GM19035 (cell line): ENCODE measurements at regions not wholly inside any gene's neighbourhood (a gene's known extent, or its start where the extent isn't known, plus 50 kb on each side); places are given as distances from the start of the nearest gene placed in this dataset.

Experiments
- ATAC-seq: cut with Tn5 transposase; IDR thresholded peaks from one replicate; pipeline ENCODE4 v1.9.1; 2021; ENCODE audit not compliant: unreplicated experiment

DNA sequence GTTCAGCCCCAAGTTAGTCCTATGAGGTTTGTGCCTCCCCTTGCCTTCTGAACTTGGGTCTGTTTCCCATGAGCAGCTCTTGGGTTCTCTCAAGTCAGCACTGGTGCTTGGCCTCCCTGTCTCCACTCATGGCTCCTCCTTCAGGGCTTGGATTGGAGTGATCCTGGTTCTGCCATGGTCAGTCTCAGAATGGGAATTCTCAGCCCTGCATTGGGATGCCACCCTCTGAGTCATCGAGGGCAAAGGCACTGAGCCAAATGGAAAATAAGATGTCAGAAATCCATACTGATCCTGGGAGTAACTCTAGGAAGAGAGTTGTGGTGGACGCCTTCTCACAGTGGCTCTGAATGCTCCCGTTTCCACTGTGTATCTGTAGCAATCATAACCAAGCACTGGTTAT, 233.4 kb upstream of the HABP2 start:
- ATAC-seq, result no peak

DNA sequence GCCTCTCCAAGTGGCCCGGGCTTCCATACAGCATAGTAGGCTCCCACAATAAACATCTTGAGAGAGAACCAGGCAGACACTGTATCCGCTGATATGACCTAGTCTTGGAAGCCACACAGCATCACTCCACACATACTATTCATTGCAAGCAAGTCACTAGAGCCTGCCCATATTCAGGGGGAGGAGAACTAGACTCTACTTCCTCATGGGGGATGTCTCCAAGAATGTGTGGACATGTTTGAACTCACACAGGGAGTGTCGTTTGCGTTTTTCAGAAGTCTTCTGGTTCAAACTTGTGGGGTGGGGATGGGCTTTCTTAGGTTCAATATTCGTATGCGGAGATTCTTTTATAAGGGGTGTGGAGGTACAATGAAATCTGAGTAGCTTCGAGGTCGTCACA, 232.6 kb upstream of the HABP2 start:
- no peak for ATAC-seq

DNA sequence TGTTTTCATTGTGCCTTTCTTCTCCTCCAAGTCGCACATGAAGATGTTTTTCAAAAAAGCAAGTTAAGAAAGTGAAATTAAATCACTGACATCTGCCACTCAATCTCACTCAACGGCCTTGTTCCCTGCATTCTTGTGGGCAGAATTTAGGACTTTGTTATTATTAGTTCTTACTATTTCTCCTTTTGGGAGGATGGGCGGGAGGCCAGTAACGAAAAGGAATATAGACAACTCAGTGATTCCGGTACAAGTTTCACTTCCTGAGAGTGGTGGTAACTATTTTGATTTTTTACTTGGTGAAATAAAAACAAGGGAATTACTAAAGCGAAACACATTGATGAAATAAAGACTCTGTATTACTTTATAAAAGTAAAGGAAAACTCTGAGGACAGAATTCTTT, 231.9 kb upstream of the HABP2 start:
- ATAC-seq, result no peak

DNA sequence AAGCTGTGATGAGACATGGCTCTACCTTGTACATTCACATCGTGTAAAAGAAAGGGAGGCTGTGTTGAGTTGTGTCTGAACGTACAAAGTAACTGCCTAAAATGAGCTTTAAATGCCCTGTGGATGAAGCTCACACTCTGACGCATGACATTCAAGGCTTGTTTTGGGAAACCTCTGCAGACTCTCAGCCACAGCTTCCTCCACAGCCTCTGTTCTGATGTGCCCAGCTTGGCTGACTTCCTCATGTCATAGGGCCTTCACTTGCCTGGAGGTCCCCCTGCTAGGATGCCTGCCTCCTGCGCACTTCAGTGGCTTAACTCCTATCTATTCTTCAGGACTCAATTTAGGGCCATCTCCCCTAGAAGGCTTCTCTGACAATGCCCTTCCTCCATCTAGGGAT, 230.0 kb upstream of the HABP2 start:
- ATAC-seq, result no peak

DNA sequence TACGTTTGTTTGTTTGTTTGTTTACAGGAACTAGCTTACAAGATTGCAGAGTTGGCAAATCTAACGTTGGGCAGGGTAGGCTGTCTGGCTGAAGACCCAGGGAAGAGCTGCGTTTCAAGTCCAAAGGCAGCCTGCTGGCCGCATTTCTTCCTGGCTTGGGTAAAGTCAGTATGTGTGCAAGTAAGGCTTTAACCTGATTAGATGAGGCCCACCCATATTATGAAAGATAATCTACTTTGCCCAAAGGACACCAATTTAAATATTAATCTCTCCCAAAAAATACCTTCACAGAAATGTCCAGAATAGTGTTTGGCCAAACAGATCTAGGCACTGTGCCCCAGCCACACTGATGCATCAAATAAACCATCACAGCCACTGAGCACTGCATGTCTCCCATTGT, 228.9 kb upstream of the HABP2 start:
- ATAC-seq, result no peak

DNA sequence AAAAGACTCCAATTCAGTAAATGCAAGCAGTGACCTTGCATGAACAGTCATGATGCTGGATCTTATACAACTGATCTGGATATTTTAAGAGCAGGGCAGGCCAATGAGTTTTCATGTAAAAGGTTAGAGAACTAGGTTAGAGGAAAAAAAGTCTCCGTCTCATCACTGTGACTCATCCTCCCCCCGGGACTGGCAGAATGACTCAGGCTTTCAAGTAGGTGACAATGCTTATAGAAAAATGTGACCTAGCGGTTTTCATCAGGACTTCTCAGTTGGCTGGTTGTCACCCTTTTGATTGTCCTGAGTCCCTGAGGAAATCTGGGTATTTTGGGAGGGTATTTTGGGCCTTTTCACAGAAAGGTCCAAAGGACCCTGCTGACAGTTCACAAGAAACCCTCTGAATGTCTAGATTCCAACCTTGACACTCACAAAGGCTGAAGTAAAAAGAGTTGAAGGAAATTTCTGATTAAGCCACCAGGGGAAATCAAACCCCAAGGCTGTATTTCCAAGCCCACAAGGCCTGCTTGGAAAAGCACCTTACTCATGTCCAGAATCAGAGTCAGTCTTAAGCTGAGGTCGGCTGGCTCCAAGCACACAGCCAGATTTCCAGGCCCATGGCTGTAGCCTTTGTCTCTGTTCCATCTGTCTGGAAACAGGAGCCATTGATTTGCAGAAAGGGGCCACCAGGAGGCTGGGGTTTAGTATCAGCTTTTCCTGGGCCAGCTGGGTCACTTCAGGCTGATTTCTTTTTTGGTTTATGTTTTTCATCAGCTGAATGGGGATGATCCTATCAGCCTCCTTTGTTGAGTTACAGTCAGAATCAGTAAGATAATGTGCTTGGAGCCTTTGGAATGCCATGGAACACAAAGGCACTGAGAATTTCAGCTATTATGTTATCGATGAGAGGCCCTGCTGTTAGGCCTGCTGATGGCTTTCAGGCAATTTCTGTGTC, 226.4 kb upstream of the HABP2 start:
- peak; percentile 86 for ATAC-seq

DNA sequence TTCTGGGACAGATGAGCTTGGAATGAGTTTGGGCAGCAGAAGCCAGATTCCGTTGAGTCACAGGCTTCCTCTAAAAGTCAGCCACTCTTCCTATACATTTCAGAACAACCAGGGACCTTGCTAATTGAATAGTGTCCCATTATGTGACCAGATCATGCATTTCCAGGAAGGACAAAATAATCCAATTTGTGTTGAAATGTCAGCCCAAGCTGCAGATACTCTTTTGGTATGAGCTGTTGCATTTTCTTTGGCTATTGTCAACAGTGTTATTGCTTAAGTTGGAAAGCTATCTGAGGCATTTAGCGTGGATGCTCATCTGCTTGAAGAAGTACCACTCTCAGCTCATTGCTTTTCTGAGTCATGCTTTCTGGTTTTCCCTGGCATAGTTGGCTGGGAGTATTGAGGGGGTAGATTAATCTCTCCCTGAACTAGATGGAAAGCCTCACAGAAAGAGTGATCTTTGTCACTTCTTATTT, 223.7 kb upstream of the HABP2 start:
- ATAC-seq, result no peak

DNA sequence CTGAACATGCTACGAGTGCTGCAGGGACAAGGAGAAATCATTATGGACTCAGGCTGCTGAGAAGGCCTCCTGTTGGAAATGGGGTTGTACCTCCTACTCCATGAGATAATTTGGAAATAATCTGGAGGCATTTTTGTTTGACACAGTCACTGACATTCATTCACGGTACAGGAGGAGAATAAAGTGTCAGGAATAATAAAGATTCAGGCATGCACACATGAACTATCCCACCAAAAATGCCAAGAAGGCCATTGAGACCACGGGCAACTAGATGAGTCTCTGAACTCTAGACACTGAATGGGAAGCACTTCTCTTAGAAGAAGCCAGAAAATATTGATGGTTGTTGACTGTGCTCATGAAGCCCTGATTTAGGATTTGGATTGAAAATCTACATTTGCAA, 220.9 kb upstream of the HABP2 start:
- no peak for ATAC-seq

DNA sequence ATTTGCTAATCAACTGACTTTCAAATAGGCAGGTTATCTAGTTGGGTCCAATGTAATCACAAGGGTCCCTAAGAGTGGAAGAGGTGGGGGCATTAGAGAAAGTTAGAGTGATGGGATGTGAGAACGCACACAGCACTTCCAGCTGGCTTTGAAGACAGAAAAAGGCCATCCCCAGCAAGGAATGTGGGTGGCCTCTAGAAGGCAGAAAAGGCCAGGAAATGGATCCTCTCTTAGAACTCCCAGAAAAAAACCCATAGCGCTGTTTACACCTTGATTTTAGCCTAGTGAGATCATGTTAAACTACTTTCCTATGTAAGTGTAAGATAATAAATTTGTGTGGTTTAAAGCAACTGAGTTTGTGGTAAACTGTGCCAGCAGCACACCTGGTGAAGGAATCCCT, 219.5 kb upstream of the HABP2 start:
- ATAC-seq, result no peak

DNA sequence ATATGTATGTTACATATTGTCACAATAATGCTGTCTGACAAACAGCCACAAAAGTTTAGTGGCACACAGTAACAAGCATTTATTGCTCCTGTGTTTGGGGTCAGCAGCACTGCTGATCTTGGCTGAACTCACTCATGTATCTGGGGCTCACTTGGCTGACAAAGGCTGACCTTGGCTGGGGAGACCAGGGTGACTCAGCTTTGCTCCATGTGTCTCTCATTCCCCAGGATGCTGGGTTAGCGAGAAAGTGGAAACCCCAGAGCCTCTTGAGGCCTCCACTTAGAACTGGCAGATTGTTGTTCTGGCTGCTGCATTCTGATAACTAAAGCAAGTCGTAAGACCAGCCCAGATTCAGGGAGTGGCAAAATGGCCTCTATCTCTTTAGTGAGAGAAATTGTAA, 217.3 kb upstream of the HABP2 start:
- no peak for ATAC-seq

DNA sequence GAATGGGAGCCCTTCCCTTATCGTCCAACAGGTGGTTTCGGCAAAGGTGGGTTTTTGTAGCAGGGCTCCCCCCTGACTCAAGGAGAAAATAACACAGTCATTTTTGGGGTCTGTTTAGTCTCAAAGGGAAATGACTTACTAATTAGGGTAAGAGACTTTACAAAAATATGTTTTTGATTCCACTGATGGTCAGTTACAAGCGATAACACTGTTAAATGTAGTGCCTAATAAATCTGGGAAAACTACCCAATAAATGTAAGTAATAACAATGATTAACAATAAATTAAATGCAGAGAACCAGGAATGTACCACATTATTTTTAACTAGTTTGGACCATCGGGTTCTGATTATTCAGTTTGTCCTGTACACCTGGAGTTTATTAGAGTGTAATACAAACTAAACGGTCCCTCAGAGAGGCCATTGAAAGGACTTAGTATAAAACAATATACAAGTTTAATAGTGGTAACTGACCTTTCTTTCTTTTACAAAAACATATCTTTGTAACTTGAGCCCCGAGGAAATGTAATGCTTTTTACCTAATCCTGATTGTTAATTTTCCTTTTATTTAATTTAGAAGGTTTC, 216.2 kb upstream of the HABP2 start:
- no peak for ATAC-seq

DNA sequence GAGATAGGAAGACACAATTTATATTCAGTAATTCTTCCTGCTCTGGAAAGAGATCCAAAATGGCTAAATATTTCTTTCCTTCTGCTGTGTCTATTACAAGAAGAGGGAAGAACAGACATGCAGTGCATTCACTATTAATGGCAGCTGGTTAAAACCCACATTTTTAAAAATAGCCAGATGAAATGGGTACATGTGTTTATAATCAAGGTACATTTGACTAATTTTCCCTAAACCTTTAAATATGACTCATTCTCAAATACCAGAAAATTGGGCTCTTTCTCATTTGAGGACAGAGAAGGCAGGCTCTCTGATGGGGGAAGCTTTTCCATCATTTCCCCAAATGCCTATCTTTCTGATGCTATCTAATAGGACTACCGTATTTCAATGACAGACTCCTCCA, 215.7 kb upstream of the HABP2 start:
- ATAC-seq, result no peak

DNA sequence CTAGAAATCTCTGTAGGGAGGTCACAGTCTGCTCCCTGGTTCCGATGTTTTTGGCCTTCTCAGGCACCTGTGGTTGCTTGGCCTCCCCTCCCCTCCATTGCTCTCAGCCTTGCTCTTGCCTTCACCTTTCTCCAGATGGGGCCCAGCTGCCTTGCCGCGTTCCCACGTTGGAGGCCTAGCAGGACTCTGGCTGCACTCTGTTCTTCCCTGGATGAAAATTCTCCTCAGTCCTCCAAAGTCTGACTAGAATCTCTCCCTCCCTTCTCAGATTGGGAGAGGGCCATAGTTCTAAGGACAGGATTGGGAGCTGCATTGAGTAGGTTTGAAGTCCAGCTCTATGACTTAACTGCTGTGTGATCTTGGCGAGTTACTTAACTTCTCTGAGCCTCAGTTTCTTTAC, 213.7 kb upstream of the HABP2 start:
- no peak for ATAC-seq

DNA sequence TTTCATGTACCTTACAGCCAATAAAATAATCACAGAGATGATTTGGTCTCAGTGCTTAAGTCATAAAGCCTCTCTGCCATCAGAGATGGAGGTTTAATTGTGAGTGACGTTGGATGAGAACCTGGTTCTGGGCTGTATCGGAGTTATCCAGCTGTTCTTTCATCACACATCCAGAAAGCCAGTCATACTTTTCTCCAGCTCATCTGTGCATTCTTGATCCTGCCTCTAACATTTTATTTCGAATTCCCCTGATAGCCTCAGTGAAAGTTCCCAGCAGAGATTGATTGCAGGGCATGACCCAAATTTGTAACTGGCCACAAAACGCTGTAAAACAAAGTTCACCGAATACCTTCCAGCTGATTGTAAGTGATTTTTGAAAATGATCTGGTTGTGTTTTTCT, 212.6 kb upstream of the HABP2 start:
- no peak for ATAC-seq

DNA sequence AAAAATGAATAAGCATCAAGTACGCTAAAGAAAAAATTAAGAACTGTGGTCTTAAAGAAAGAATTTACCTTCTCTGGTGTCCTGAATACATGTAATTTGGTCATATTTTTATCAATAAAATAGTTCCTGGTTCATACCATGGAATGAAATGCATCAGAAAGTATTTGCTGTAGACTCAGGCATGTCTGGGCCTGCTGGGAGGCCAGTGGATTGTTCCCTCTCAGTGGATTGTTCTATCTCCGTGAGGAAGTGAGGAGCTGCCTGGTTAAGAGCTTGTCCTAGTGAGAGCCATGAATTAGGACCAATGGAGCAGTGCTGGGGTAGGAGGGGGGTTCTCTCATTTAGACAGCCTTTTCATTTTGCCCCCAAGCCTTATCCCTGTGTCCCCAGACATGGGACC, 211.7 kb upstream of the HABP2 start:
- ATAC-seq, result no peak

DNA sequence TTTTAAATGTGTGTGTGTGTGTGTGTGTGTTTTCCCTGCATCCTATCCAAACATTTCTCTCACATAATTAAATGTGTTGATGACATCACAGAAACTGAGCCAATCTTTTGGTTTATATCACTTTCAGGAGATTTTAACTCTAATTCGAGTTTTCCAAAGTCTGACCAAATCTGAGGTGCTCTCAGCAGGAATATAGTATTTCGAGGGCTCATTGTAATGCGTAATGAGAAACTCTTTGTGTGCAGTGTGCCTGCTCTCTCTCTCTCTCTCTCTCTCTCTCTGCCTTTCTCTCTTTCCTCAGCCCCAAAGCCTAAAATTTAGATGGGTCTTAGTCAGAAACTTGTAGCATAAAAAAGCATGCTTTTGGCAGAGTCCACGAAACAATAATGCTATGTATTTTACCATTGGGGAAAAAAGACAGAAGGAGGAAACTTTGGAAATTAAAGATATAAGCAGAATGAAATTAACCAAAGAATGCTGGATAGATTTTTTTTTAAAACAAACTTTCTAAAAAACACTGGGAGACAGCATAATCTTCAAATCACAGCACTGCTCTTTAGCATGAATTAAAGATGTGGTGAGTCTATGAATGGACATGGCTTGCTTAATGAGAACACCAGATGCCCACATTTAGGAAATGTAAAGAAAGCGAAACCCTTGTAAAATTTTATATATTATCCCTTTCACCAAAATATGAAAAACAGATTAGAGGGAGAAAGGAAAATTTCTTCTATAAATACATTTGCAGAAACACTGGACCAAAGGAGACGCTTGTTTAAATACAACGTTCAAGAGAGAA, 206.8 kb upstream of the HABP2 start:
- no peak for ATAC-seq

DNA sequence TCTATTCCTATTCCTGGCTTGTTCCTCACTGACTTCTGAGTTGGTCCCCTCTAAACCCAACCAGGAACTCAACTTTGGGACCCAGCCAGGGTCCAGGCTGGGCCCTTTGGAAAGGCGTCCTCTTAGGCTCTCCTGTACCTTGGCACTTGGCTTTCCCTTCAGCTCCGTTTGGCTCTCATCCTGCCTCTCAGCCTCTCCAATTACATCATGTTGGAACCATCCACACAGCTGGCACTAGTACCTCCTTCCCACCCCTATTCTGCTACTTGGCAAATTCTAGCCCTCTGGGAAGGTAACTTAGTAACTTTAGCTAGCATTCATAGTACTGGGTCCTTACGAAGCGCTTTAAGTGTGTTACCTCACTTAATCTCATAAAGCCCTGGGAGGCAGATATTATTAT, 205.3 kb upstream of the HABP2 start:
- no peak for ATAC-seq

DNA sequence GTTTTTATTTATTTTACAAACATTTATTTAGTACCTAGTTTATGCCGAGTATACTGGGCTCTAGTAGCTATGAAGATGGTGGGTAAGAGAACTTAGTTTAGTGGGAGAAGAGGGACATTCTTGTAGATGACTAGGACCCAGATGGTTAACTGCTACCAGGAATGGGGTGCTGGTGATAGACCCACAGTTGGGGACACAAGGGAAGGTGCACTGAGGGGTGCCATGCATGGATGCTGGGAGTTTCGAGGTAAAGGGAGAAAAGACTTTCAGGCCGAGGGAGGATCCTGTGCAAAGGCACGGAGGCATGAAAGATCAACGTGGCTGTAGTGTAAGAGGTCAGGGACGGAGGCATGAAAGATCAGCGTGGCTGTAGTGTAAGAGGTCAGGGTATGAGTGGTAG, 204.2 kb upstream of the HABP2 start:
- ATAC-seq, result no peak

DNA sequence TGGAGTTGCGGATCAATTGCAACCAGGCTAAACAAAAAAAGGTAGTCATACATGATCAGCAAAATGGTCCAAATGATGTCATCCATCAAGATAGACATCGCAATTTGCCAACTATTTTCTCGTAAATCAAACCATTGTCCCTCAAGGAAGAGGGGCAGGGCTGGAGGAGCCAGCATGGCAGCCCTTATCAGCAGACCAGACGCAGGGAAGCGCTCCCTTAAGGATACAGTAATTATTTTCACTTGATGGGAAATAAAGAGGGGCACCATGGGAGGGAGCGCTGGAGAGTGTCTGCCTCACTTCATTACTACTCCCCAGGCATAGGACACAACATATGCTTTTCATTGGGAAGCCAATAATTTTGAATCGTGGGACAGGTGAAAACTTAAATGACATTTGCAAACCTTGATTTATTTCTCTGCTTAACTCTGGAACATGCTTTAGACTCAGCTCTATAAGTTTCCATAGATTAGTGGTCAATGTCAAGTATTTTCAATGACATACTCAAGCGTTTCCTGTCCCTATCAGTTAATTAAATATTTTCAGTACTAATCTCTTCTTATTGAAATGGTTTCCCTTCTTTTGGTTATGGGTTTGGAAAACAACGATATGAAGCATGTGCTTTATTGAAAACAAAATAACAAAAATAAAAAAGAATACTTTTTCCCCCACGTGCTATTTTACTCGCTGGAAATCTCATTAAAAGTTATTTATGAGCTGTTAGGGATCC, 202.4 kb upstream of the HABP2 start:
- ATAC-seq, result no peak

DNA sequence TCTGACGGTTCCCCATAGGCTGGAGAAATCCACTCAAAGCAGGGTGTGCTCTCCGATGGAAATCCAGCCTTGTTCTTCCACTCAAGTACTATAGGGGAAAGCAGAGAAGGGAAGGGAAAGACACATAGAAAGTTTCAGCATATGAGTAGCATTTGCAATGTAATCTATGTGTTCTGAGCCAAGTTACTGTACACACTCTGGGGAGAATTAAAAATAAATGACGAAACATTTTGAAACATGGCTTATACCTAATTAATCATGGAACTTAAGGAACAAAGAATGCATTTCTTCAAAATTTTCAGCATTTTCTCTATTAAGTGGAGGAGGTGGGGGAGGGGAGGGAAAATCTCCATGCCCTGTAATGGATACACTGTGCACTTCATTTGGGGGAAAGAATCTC, 198.1 kb upstream of the HABP2 start:
- ATAC-seq, result no peak
